Keratinocyte (primary cell): ENCODE measurements at regions not wholly inside any gene's neighbourhood (a gene's known extent, or its start where the extent isn't known, plus 50 kb on each side); places are given as distances from the start of the nearest gene placed in this dataset.

Source experiments
- DNase-seq: peaks from one replicate; pipeline ENCODE4 v3.0.0-alpha.2; 2011; ENCODE audit warnings: low read depth, missing footprints, low spot score
- FAIRE-seq: peaks from 2 replicates; lab custom pipeline; 2011; peaks lifted over from hg19 to GRCh38; lab: Jason Lieb, UNC
- H2AFZ ChIP-seq: 2 replicates; pipeline ENCODE4 v1.6.0; 2012; ENCODE audit warnings: low read length, control low read depth, inconsistent platforms; ENCODE audit not compliant: control insufficient read depth
- H3K27ac ChIP-seq: 2 replicates; pipeline ENCODE4 v1.5.1; 2011; ENCODE audit warnings: low read length; ENCODE audit not compliant: control insufficient read depth, insufficient read depth
- H3K27me3 ChIP-seq: 3 replicates; pipeline ENCODE4 v1.6.0; 2011; ENCODE audit warnings: low read length; ENCODE audit not compliant: control insufficient read depth, insufficient read depth; ENCODE audit errors: extremely low read depth
- H3K36me3 ChIP-seq, 2 experiments: 2 replicates in 1 of 2; 3 replicates in 1 of 2; pipeline ENCODE4 v1.5.1; 2011; ENCODE audit warnings: low read length in 2 of 2, mild to moderate bottlenecking in 1 of 2; ENCODE audit not compliant: control insufficient read depth in 2 of 2, insufficient read depth in 2 of 2; ENCODE audit errors: extremely low read depth in 1 of 2
- H3K4me1 ChIP-seq: 3 replicates; pipeline ENCODE4 v1.5.1; 2011; ENCODE audit warnings: low read length; ENCODE audit not compliant: control insufficient read depth, insufficient read depth; ENCODE audit errors: extremely low read depth
- H3K4me2 ChIP-seq: 3 replicates; pipeline ENCODE4 v1.6.0; 2011; ENCODE audit warnings: low read depth, low read length; ENCODE audit not compliant: control insufficient read depth, insufficient read depth; ENCODE audit errors: extremely low read depth
- H3K4me3 ChIP-seq, 3 experiments: fragments of 200-600 bp in 1 of 3; sonication (generic) in 1 of 3; 2 replicates in 2 of 3; 3 replicates in 1 of 3; pipeline ENCODE4 v1.5.1; 2011 to 2016; ENCODE audit warnings: low read length in 3 of 3, mild to moderate bottlenecking in 3 of 3, control low read depth in 2 of 3, inconsistent platforms in 1 of 3, low read depth in 1 of 3, mixed read lengths in 1 of 3, mixed run types in 1 of 3, moderate library complexity in 1 of 3; ENCODE audit not compliant: control insufficient read depth in 2 of 3, insufficient read depth in 2 of 3; ENCODE audit errors: extremely low read depth in 1 of 3
- H3K79me2 ChIP-seq: 2 replicates; pipeline ENCODE4 v1.6.0; 2012; ENCODE audit warnings: low read length; ENCODE audit not compliant: control insufficient read depth, insufficient read depth
- H3K9ac ChIP-seq: 3 replicates; pipeline ENCODE4 v1.6.0; 2011; ENCODE audit warnings: low read length; ENCODE audit not compliant: control insufficient read depth, insufficient read depth; ENCODE audit errors: extremely low read depth
- H3K9me1 ChIP-seq: 3 replicates; pipeline ENCODE4 v1.6.0; 2011; ENCODE audit warnings: low read length; ENCODE audit not compliant: control insufficient read depth, insufficient read depth; ENCODE audit errors: extremely low read depth
- H3K9me3 ChIP-seq: 2 replicates; pipeline ENCODE4 v1.5.1; 2012; ENCODE audit warnings: low read depth, low read length; ENCODE audit not compliant: control insufficient read depth
- H4K20me1 ChIP-seq: 3 replicates; pipeline ENCODE4 v1.6.0; 2011; ENCODE audit warnings: low read length; ENCODE audit not compliant: control insufficient read depth, insufficient read depth; ENCODE audit errors: extremely low read depth
- EZH2 ChIP-seq: IDR thresholded peaks from one replicate; pipeline ENCODE4 v1.6.1; 2012; ENCODE audit warnings: inconsistent platforms, mild to moderate bottlenecking, low read length, moderate library complexity
- dilution Hi-C: fragments of 300-500 bp; cut with MboI; formaldehyde crosslinking; loops from one replicate; pipeline ENCODE4 v1.7.0; 2020; ENCODE audit warnings: low sequenced_read_pairs; ENCODE audit not compliant: extremely low pct_ligation_motif_present
- TF ChIP-seq, protein P1 (sequence below), 3 experiments: IDR thresholded peaks in 1 of 3; conservative IDR thresholded peaks in 1 of 3; optimal IDR thresholded peaks in 1 of 3; 2 replicates in 2 of 3; 3 replicates in 1 of 3; pipeline versions ENCODE3 to v1.5.1; 2011; ENCODE audit warnings: low read length in 3 of 3, mild to moderate bottlenecking in 3 of 3, moderate library complexity in 2 of 3, control low read depth in 1 of 3, inconsistent platforms in 1 of 3; ENCODE audit not compliant: insufficient read depth in 2 of 3; ENCODE audit errors: extremely low read depth in 1 of 3

DNA sequence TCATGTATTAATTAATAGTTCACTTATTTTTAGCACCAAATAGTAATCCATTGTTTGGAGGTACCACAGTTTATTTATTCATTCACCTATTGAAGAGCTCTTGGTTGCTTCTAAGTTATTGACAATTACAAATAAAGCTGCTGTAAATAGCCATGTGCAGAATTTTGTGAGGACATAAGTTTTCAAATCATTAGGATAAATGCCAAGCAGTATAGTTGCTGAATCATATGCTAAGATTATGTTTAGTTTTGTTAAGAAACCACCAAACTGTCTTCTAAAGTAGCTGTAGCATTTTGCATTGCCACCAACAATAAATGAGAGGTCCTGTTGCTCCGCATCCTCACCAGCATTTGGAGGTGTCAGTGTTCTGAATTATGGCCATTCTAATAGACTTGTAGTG lies 2126.8 kb downstream of the PCDH9 start:
- no peak for TF ChIP-seq EZH2
- TF ChIP-seq, protein P1, sequence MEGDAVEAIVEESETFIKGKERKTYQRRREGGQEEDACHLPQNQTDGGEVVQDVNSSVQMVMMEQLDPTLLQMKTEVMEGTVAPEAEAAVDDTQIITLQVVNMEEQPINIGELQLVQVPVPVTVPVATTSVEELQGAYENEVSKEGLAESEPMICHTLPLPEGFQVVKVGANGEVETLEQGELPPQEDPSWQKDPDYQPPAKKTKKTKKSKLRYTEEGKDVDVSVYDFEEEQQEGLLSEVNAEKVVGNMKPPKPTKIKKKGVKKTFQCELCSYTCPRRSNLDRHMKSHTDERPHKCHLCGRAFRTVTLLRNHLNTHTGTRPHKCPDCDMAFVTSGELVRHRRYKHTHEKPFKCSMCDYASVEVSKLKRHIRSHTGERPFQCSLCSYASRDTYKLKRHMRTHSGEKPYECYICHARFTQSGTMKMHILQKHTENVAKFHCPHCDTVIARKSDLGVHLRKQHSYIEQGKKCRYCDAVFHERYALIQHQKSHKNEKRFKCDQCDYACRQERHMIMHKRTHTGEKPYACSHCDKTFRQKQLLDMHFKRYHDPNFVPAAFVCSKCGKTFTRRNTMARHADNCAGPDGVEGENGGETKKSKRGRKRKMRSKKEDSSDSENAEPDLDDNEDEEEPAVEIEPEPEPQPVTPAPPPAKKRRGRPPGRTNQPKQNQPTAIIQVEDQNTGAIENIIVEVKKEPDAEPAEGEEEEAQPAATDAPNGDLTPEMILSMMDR (optimal IDR thresholded peaks at IDR 0.05 in 1 of 3, IDR thresholded peaks at IDR 0.05 in 1 of 3, conservative IDR thresholded peaks at IDR 0.05 in 1 of 3; ENCODE audit: extremely low read depth in 1 of 3, insufficient read depth in 2 of 3, low read length in 3 of 3) = no peak
- no peaks in the 10 kb centered on the region for H3K4me1 ChIP-seq
- H3K4me3 ChIP-seq = no peak overlapping the region
- no peak overlapping the region for H2AFZ ChIP-seq
- H3K27ac ChIP-seq = no peak overlapping the region
- FAIRE-seq = no peak
- H3K36me3 ChIP-seq = no peaks in the 10 kb centered on the region
- dilution Hi-C loops = no loop called here
- no peaks in the 10 kb centered on the region for H4K20me1 ChIP-seq
- H3K4me2 ChIP-seq = no peak overlapping the region
- H3K9me1 ChIP-seq = no peaks in the 10 kb centered on the region
- H3K9me3 ChIP-seq = no peaks in the 10 kb centered on the region
- no peak overlapping the region for H3K9ac ChIP-seq
- no peaks in the 10 kb centered on the region for H3K27me3 ChIP-seq
- no peak for DNase-seq
- no peaks in the 10 kb centered on the region for H3K79me2 ChIP-seq

DNA sequence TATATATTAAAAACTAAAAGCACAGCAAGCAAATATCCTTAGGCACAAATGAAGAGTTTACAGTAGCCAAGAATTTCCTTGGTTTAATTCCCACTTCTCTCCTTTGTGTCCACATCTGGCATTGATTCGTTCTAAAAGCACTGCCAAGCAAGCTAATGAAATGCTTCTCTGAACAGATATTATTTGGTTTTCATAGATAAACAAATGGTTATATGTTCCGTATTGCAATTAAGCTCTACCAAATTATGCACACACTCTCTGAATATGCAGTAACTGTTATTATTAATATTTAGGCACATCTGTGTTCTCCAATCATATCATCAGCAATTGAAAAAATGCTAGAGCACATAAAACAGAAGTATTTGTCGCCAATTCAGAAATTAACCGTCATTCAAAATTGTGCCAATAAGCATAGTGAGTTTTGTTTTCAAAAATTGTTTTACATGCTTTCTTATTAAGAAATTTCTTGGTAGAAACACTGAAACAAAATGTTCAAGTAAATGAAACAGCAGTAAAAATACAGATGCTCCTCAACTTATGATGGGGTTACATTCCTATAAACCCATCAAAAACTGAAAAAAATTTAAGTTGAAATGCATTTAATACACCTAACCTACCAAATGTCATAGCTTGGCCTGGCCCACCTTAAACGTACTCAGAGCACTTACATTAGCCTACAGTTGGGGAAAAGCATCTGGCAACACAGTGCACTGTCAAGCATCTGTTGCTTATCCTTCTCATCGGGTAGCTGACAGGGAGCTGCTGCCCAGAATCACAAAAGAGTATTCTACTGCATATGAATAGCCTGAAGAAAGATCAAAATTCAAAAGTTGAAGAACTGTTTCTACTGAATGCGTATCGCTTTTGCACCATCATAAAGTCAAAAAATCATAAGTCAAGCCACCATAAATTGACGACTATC lies 2134.7 kb downstream of the PCDH9 start:
- no peaks in the 10 kb centered on the region for H3K9me3 ChIP-seq
- no peak overlapping the region for H3K9ac ChIP-seq
- H3K4me2 ChIP-seq = no peak overlapping the region
- no peaks in the 10 kb centered on the region for H3K27me3 ChIP-seq
- H3K4me3 ChIP-seq = no peak overlapping the region
- H3K4me1 ChIP-seq = no peaks in the 10 kb centered on the region
- TF ChIP-seq EZH2 = no peak
- TF ChIP-seq, protein P1 (optimal IDR thresholded peaks at IDR 0.05 in 1 of 3, IDR thresholded peaks at IDR 0.05 in 1 of 3, conservative IDR thresholded peaks at IDR 0.05 in 1 of 3; ENCODE audit: extremely low read depth in 1 of 3, insufficient read depth in 2 of 3, low read length in 3 of 3) = no peak
- dilution Hi-C loops = no loop called here
- H4K20me1 ChIP-seq = no peaks in the 10 kb centered on the region
- no peaks in the 10 kb centered on the region for H3K36me3 ChIP-seq
- no peak overlapping the region for H3K27ac ChIP-seq
- no peak overlapping the region for H2AFZ ChIP-seq
- H3K79me2 ChIP-seq = no peaks in the 10 kb centered on the region
- no peaks in the 10 kb centered on the region for H3K9me1 ChIP-seq
- FAIRE-seq (no peak), DNase-seq (no peak)
